GM11168 (cell line): ENCODE measurements at regions not wholly inside any gene's neighbourhood (a gene's known extent, or its start where the extent isn't known, plus 50 kb on each side); places are given as distances from the start of the nearest gene placed in this dataset.

ENCODE experiments used
- in situ Hi-C: fragments of 300-500 bp; cut with MboI; formaldehyde crosslinking; loops from one replicate; pipeline ENCODE4 v1.12.0; 2022; ENCODE audit warnings: low sequenced_read_pairs; ENCODE audit not compliant: unreplicated experiment

GRCh38 chr10:3239920-3240894 lies 67.6 kb upstream of the PITRM1 start:
- in situ Hi-C loops: loop anchor here (25.0 kb wide), 1 partner anchor 1422 kb away; no protein-coding TSS in a partner anchor

DNA sequence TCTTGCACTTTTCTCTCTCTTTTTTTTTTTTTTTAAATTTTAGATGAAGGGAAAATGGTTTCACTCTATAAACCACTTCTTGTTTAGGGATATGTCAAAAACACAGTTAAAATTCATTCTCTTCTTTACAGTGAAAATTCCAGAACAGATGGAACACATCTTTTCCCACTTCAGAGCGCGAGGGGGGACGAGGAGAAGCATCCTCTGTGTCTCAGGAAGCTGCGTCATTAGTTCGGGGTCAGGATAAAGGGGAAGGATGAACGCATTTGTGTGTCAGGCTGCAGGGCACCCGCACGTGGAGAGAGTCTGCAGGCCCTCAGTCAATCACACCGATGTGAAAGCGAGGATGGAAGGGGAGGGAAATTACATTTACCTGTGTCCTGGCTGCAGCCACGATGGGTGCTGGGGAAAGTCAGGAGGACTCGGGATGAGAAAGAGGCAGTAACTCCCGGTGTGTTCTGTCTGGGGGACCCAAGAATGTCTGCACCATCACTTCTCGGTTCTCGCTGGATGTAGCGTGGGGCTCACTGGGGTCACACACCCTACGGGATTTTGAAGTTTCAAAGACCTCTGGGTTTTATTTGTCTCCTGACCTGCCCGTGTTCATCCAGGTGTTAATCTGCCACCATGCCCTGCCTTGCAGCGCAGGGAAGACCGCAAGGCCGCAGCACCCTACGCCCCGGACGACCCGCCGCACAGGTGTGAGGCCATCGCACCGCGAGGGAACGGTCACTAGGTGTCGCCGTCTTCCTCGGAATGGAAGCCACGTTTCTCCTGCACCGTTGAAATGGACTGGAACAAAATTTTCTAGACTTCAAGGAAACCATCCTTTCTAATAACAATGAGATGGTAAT lies 66.7 kb upstream of the PITRM1 start:
- in situ Hi-C loops: loop anchor here (25.0 kb wide), 1 partner anchor 1423 kb away; no protein-coding TSS in a partner anchor

DNA sequence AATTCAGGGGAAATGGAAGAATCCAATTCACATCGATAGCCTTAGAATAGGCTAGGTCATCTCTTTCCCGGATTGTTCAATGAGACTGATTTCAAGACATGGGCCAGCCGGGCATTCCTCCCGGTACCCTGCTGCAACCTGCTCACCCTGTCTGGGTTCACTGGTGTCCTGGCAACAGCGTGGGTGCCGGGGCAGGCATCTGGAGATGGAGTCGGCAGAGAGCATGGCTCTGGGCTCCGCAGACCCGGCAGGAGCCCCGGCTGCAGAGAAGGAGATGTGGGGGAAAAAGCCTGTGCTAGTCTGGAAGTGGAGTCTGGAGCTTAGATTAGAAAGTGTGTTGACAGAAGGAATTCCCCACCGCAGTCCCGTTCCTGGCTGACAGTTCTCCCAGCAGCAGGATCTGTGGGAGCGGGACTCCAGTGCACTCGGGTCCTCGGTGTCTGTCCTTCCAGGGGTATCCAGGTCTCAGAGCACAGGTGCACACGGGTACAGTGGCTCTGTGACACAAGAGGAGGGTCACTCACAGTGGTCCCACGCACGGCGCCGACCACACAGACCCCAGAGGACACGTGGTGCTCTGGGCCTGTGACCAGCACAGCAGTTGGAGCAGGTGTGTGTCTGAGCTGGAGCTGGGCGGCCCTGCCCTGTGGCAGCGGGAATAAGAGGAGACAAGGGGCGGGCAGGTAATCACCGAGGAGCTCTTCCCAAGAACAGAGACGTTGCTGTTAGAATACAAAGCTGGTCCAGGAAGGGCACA lies 65.7 kb upstream of the PITRM1 start:
- in situ Hi-C loops: loop anchor here (25.0 kb wide), 1 partner anchor 1424 kb away; no protein-coding TSS in a partner anchor

DNA sequence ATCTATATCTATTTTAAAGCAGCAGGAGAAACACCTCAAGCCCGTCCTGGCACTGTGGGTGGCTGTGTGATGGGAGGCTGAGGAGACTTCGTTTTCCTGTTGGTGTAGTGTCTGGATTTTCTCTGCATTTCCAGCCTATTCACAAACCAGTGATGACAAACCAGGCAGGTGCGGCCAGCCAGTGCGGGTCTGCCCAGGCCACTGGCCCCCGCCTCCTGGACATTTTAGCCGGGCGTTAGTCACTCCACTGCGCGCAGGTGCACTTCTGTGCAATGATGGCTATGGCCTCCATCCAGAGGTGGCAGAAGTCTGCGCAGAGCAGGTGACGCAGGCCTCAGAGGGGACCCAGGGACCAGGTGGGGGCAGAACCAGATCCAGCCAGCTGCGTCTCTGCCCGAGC lies 64.9 kb upstream of the PITRM1 start:
- in situ Hi-C loops: loop anchor here (25.0 kb wide), 1 partner anchor 1425 kb away; no protein-coding TSS in a partner anchor

- in situ Hi-C loops: loop anchor here (25.0 kb wide), 1 partner anchor 1425 kb away; no protein-coding TSS in a partner anchor
These were observed 64.2 kb upstream of the PITRM1 start for GRCh38 chr10:3236644-3237404.

DNA sequence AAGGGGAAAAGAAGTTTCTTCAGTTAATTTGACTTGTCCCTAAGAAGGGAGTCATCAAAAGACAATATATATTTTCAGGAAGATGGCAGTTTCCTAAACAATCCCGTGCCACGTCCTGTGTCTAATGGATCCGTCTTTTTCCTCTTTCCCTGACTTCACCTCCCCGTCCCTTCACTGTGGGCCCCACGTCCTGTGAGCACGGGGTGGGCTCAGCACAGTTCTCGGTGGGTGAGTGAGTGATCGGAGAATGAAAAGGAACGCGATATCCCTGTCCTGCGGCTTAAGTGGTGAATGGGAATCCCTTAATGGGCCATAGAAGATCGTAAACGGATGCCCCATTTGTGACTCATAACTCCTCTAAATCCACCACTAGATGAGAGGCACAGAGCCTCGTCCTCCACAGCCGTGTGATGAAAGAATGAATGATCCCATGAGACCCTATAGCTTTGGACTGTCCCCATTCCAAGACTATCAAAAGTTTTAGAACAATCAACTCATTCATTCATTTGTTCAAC lies 63.5 kb upstream of the PITRM1 start:
- in situ Hi-C loops: loop anchor here (25.0 kb wide), 1 partner anchor 1426 kb away; no protein-coding TSS in a partner anchor

- in situ Hi-C loops: loop anchor here (25.0 kb wide), 1 partner anchor 1427 kb away; no protein-coding TSS in a partner anchor
These were observed 62.8 kb upstream of the PITRM1 start for GRCh38 chr10:3235395-3235794.

DNA sequence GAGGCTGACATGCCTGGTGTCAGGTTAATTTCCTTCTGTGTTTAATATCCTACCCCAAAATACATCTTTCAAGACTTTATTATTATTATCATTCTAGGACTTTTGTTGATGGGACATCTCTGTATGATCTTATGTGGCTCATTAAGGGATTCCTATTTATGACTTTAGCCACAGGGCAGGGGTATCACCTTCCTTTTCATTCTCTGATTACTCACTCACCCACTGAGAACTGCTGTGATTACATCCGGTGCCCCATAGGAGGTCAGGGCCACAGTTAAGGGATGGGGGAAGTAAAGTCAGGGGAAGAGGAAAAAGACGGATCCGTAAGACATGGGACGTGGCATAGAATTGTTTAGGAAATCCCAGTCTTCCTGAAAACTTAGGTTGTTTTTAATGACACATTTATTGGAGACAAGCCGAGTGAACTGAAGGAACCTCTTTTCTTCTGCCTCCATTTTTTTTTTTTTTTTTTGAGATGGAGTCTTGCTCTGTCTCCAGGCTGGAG lies 61.0 kb upstream of the PITRM1 start:
- in situ Hi-C loops: loop anchor here (25.0 kb wide), 1 partner anchor 1429 kb away; no protein-coding TSS in a partner anchor

- in situ Hi-C loops: loop anchor here (25.0 kb wide), 1 partner anchor 1430 kb away; no protein-coding TSS in a partner anchor
These were observed 59.6 kb upstream of the PITRM1 start for GRCh38 chr10:3231951-3232730.

DNA sequence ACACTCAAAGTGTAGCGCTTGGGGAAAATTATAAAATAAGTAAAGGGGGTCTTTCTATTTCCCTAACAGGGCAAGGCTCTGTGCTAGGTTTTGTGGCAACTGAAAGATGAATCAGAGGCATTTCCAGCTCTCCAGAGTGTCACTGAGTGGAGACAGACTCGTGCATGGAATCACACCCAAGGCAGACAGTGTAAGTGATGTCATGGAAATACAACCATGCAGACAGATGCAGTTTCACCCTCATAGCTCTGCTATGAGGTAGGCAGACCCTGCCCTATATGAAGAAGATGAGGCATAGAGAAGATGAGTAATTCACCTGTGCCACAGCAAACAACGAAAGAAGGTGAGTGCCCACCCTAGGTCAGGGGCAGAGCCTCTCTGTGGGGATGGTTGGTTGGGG lies 57.2 kb upstream of the PITRM1 start:
- in situ Hi-C loops: loop anchor here (25.0 kb wide), 1 partner anchor 1432 kb away; no protein-coding TSS in a partner anchor

GRCh38 chr10:3228629-3228945 lies 56.0 kb upstream of the PITRM1 start:
- in situ Hi-C loops: loop anchor here (25.0 kb wide), 1 partner anchor 1434 kb away; no protein-coding TSS in a partner anchor

DNA sequence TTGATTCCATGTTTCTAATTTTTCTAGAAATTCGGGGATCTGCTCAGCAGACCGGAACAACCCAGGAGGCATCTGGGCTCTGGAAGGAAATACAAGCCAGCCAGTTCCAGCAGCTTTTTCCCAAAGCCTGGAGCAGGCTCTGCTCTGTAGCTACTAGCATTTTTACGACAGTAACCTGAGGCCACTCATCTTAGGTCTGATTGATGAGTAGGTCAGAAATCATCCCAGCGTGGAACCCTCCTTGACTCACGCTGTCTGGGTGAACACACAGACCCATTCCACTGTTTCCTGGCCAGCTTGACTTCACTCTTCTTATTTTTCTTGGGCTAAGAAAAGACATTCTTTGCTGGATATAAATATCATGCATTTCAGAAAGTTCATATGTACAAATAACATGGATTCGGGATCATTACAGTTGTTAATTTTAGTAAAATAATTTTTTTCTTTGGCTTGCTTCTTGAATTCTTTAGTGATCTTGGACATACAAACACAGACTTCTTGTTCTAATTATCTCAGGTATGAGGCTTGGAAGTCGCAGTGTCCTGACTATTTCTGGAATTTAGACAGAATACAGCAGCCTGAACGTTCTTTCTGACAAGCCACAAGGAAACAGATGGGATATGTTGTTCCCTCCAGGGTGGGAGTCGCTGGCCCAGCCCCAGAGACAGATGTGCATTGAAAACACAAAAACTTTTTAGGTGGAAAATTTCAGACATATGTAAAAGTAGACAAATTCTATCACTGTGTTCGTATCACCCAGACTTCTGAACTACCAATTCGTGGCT lies 54.6 kb upstream of the PITRM1 start:
- in situ Hi-C loops: loop anchor here (25.0 kb wide), 1 partner anchor 1435 kb away; no protein-coding TSS in a partner anchor

- in situ Hi-C loops: loop anchor here (25.0 kb wide), 1 partner anchor 1437 kb away; no protein-coding TSS in a partner anchor
These were observed 53.0 kb upstream of the PITRM1 start for GRCh38 chr10:3225561-3225960.

DNA sequence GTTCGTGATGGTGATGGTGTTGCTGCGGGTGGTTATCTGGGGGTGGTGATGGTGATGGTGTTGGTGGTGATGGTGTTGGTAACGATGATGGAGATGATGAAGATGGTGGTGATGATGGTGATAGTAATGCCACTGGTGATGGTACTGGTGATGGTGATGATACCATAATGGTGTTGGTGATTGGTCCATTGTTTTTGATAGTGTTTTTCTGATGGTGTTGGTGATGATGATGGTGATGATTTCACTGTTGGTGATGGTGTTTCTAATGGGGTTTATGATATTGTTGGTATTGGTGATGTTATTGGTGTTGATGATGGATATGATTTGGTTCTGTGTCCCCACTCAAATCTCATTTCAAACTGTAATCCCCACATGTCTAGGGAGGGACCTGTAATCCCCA lies 51.7 kb upstream of the PITRM1 start:
- in situ Hi-C loops: no loop called here

GRCh38 chr10:3222626-3223025 lies 50.0 kb upstream of the PITRM1 start:
- in situ Hi-C loops: no loop called here
